ENCODE measurements at regions not wholly inside any gene's neighbourhood (a gene's known extent, or its start where the extent isn't known, plus 50 kb on each side); places are given as distances from the start of the nearest gene placed in this dataset.

GRCh38 chr6:170160628-170161611 lies 130.0 kb downstream of the DLL1 start:
- no peak for DNase-seq (ENCODE audit: low read depth)

GRCh38 chr6:170160031-170160627 lies 130.7 kb downstream of the DLL1 start:
- no peak for DNase-seq (ENCODE audit: low read depth)

DNA sequence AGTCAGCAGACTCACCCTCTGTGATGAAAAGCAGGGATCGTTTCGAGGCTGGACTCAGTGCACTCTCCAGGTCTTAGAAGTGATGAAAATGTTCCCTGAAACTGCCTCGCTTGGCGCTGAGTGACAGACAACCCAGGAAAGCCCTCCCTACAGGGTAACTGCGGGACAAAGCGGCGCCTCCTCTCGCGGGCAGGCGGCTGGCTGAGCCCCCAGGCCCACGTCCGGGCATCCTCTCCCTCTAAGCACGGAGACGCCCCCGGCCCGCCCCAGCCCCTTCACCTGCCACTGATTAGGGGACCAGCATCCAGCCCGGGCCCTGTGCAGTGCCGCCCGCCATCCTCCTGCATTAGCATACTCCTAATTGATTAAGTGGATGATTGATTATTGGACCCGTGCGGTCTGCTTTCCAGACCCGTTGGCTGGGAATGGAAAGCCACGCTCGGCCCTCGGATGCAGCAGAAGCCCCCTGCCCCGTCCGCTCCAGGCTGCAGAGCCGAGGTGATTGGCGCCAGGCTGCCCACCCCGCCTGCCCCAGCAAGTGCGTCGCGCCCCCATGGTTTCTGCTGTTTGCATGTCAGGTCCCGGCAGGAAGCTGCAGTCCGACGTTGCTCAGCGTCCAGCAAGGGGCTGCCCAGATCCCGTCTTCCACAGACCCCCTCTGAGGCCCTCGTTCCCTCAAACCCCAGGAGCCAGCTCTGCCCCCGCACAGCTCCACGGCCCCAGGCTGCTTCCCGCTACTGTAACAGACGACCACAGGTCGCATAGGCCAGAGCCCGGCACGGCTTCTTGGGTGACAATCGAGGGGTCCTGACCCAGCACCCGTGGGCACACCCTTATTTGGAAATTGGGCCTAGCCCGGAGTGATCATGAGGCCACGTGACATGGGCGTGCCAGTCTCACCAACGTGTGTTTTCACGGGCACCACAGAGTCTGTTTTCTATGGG lies 131.6 kb downstream of the DLL1 start:
- no peak for DNase-seq (ENCODE audit: low read depth)

DNA sequence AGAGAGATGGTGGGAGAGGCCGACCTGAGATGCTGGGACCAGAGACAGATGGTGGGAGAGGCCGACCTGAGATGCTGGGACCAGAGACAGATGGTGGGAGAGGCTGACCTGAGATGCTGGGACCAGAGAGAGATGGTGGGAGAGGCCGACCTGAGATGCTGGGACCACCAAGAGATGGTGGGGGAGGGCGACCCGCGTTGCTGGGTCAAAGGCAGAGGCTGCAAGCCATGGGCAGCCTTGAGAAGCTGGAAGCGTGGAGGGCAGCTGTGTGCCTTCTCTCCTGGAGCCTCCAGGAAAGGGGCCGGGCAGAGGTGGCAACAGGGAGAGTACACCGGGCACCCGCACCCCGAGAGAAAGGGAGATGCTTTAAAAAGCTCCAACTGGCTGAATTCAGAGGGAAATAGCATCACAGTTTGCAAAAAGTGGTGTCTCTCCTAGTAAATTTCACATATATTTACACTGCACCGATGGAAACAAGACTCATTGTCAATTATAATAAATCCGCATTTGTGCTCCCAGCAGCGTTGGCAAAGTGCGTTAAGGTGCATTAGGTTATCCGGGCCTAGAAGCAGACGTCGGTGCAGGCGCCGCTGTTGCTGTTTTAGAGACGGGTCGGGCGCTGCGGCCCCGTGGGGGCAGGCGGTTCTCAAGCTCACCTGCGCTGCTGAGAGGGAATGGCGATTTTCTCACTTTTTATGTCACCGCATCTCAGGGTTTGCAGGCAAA lies 132.4 kb downstream of the DLL1 start:
- no peak for DNase-seq (ENCODE audit: low read depth)

GRCh38 chr6:170157567-170158218 lies 133.2 kb downstream of the DLL1 start:
- no peak for DNase-seq (ENCODE audit: low read depth)

DNA sequence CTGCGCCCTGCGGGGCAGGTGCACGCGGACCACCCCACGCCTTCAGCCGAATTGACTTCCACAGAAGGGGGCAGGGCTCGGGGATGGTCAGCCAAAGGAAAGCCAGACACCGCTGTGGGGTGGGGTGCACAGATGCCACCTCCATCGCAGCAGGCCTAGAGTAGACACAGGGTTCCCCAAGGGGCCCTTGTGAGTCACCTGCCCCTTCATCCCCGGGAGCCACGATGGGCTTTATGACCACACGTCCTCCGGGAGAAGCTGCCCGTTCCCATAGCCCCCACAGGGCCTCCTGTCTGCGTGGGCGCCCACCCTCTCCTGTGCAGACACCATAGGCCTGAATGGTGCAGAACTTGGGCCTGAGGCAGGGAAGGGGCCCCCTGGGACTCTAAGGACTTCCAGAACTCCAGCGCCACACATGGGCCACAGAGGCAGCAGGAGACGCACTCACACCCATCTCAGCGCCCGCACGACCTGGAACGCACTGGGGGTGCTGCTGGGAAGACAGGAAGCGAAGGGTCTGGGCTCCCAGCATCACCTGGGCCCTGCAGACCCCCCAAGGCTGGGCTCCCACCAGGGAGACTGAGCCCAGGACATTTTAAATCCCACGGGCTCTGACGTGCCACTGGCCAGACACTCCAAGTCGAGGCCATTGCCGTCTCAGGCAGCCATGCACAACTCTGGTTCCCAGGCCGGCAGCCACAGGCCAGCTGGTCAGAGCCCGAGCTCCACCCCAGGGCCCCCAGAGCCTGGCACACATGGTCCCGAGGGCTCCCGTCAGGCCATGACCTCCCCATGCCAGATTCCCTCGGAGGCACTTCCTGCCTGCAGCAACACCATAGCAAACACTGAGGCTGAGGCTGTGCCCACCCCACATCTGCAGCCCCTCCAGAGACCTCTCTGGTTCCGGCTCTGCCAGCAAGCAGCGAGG lies 134.2 kb downstream of the DLL1 start:
- DNase-seq (ENCODE audit: low read depth) = no peak

DNA sequence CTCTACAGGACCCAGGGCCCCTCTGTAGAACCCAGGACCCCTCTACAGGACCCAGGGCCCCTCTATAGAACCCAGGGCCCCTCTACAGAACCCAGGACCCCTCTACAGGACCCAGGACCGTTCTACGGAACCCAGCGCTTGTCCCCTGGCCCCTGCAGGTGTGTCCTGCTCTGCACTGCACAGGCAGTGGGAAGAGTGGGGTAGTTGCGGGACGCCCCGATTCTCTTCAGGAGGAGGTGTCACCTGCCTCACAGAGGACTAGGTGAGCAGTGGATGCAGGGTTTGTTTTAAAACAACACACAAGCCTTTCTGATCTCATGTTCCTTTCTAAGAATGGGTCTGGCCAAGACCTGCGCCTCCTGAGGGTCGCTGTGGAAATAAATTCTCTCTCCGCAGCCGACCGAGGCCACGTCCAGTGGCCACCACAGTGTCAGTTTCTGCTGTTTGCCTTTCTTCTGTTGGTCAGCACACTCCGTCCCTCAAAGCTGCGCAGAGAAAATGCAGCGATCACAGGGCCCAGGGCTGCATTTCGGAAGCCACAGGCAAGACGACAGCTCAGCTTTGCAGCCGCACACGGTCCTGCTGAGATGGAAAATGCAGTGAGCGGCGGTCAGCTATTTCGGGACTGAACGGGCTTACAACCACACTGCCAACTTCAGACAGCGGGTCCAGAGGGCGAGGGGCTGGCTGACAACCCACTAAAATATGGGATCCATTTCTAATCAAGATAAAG lies 135.2 kb downstream of the DLL1 start:
- DNase-seq (ENCODE audit: low read depth) = no peak

DNA sequence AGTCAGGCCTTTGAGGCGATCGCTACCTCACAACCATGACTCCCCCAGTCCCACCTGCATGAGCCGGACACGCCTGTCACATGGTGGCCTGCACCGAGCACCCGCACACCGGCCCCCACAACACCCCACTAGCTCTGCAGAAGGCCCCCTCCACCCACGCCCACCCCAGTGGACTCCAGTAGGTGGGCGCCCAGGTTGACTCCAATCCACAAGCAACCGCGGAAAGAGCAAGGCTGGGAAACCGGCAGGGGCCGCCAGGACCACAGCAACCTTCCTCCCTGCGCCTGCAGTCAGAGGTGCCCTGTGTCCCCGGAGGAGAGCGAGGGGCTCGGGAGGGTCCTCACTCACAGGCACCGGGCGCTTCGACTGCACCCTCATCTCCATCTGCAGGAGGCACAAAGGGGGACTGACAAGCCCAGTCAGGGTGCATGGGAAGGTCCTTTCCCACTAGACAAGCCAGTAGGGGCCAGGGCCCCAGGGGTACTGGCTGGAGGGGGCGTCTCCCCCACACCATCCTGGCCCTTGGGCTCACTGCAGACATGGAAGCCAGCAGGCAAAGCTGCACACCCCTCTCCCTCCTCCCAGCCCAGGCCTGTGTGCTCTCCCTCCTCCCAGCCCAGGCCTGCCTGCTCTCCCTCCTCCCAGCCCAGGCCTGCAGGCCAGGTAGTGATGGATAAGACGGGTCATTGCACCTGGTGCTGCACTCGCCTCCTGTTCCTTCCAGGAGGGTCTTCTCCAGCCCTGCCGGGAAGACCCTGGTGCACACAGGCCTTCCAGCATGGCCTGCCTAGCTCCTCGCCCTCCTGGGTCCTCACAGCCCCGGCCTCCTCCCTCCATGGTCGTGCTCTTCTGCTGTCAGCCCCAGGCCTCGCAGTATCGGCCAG lies 137.2 kb downstream of the DLL1 start:
- no peak for DNase-seq (ENCODE audit: low read depth)

DNA sequence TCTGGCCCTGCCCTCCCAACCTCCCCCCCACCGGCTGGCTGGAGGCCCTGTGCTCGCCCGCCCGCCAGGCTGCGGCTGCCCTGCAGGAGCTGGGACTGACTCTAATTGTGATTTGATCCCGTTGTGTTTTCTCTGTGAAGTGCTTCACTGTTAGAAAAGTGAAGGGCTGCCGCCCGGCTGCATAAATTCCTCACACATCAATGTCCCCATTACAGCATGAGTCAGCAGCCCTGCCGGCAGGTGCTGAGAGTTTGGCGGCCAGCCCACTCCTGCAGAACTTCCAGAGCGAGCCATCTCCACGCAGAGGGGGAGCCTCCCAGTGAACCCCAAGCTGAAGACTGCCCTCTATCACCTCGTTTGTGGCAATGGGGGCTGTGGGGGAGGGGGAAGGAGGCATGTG lies 137.9 kb downstream of the DLL1 start:
- DNase-seq (ENCODE audit: low read depth) = no peak

GRCh38 chr6:170152124-170152926 lies 138.6 kb downstream of the DLL1 start:
- no peak for DNase-seq (ENCODE audit: low read depth)

GRCh38 chr6:170151804-170152123 lies 139.1 kb downstream of the DLL1 start:
- DNase-seq (ENCODE audit: low read depth) = no peak

DNA sequence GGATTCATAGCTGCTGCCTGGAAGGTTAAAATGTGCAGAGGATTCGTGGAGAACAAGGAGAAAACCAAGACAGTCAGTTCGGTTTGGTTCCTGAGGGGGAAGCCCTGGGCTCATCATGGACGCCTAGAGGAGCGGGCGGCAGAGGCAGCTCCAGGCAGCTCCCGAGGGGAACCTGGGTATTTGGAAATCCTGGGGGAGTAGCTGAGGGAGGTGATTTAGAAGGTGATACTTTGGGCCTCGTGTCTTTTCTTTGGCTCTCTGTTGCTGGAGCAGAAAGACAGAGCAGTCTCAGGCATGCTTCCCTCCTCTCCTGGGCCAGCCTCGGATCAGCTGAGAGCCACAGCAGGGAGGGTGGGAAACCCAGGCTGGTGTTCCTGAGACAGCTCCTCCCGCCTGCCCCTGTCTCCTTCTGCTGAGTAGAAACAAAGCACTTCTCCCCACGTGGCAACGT lies 139.5 kb downstream of the DLL1 start:
- DNase-seq (ENCODE audit: low read depth) = no peak

GRCh38 chr6:170150590-170150945 lies 140.3 kb downstream of the DLL1 start:
- DNase-seq (ENCODE audit: low read depth) = no peak

DNA sequence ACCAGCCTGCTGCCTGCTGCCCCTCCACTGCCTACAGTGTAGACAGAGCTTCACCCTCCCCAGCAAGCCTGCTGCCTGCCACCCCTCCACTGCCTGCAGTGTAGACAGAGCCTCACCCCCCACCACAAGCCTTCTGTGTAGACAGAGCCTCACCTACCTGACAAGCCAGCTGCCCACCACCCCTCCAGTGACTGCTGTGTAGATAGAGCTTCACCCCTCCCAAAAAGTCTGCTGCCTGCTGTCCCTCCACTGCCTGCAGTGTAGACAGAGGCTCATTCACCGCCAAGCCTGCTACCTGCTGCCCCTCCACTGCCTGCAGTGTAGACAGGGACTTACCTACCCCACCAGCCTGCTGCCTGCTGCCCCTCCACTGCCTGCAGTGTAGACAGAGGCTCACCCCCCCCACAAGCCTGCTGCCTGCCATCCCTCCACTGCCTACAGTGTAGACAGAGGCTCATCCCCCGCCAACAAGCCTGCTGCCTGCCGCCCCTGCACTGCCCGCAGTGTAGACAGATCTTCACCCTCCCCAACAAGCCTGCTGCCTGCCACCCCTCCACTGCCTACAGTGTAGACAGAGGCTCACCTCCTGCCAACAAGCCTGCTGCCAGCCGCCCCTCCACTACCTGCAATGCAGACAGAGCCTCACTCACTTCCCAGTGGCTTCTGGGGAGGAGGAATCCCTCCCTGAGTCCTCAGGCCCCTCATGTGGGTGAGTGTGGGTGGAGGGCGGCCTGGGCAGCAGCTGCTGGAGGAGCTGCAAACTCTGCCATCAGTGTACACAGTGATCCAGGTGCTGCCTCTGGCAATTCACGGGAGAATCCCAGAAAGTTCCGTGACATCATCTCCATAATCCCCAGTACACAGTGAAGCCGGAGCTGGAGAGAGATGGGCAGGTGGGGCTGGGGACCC lies 140.9 kb downstream of the DLL1 start:
- DNase-seq (ENCODE audit: low read depth) = no peak

- DNase-seq (ENCODE audit: low read depth) = no peak
These were observed 142.0 kb downstream of the DLL1 start for GRCh38 chr6:170148709-170149470.
